ENCODE measurements at regions not wholly inside any gene's neighbourhood (a gene's known extent, or its start where the extent isn't known, plus 50 kb on each side); places are given as distances from the start of the nearest gene placed in this dataset.

DNA sequence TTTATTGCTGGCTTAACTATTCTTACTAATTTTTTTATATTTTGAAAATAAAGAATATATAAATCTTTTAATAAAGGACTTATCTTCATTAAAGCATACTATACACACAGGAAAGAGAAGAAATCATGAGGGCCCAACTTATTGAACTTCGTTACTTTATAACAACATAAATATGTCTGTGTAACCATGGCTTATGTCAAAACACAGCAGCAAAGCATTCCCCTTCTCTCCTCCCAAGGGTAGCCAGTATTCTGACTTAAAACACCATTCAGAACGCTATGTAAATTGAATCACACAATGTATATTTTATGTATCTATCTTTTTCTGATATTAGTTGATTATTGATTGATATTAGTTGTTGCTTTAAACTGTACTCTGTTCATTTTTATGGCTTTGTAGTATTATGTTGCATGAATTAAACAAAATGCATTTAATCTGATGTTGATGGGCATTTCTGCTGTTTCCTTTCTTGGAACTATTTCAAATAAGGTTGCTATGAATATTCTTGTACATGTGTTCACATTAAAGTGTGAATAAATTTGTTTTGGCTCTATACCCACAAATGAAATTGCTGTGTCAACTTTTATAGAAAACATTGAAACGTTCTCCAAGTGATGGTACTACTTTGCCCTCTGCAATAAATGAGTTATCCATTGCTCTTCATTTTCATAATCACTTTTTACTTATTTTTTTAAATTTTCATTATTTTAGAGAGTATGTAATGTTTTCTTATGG is 188.7 kb downstream of the RND3 start:
- TF ChIP-seq, protein P1, sequence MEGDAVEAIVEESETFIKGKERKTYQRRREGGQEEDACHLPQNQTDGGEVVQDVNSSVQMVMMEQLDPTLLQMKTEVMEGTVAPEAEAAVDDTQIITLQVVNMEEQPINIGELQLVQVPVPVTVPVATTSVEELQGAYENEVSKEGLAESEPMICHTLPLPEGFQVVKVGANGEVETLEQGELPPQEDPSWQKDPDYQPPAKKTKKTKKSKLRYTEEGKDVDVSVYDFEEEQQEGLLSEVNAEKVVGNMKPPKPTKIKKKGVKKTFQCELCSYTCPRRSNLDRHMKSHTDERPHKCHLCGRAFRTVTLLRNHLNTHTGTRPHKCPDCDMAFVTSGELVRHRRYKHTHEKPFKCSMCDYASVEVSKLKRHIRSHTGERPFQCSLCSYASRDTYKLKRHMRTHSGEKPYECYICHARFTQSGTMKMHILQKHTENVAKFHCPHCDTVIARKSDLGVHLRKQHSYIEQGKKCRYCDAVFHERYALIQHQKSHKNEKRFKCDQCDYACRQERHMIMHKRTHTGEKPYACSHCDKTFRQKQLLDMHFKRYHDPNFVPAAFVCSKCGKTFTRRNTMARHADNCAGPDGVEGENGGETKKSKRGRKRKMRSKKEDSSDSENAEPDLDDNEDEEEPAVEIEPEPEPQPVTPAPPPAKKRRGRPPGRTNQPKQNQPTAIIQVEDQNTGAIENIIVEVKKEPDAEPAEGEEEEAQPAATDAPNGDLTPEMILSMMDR (IDR thresholded peaks at IDR 0.05) = no peak
- TF ChIP-seq POLR2A (IDR thresholded peaks at IDR 0.05) = no peak

Measured in lower leg skin (tissue), 3 donors.